Activated CD4-positive, alpha-beta T cell treated with anti-CD3 and anti-CD28 coated beads, Interleukin-2, amount 10 ng/mL, durations not matched to agents 24 days and 14 days (primary cell): ENCODE measurements at regions not wholly inside any gene's neighbourhood (a gene's known extent, or its start where the extent isn't known, plus 50 kb on each side); places are given as distances from the start of the nearest gene placed in this dataset.

Experiments
- DNase-seq: peaks from one replicate; pipeline ENCODE4 v3.0.0; 2022
- H3K27ac Mint-ChIP-seq: one replicate; pipeline ENCODE4 v1.8.0; 2022; ENCODE audit warnings: mild to moderate bottlenecking, mixed read lengths
- H3K27me3 Mint-ChIP-seq: one replicate; pipeline ENCODE4 v1.8.0; 2022; ENCODE audit warnings: mixed read lengths
- H3K36me3 Mint-ChIP-seq: one replicate; pipeline ENCODE4 v1.8.0; 2022; ENCODE audit warnings: low read depth, mild to moderate bottlenecking, mixed read lengths
- H3K4me1 Mint-ChIP-seq: one replicate; pipeline ENCODE4 v1.8.0; 2021; ENCODE audit warnings: mixed read lengths
- H3K4me3 Mint-ChIP-seq: one replicate; pipeline ENCODE4 v1.8.0; 2022; ENCODE audit warnings: mild to moderate bottlenecking, moderate library complexity, mixed read lengths
- H3K9me3 Mint-ChIP-seq: one replicate; pipeline ENCODE4 v1.8.0; 2021; ENCODE audit warnings: mixed read lengths
- intact Hi-C: fragments of 100-400 bp; cut with micrococcal nuclease; formaldehyde crosslinking; loops from one replicate; pipeline ENCODE4 v1.15.1; 2023

DNA sequence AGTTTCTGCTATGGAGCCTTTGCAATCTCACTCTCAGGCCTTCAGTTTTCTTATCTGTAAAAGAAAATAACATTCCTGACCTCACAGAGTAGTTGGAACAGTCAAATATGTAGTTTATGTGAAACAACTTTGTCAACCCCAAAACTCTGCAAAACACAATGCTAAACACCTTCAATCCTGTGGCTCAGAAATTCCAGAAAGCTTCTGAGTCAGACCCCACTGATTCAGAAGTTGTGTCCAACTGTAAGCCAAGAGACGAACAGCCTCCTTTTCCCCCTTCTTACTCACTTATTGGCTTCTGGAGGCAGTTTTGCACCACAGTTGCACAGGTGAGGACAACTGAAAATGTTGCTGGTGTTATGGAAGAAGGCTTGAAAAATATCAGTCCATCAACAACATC lies 52.9 kb downstream of the TMSB4Y start:
- H3K36me3 Mint-ChIP-seq = no peaks in the 10 kb centered on the region
- intact Hi-C loops = loop anchor here (1.0 kb wide), 1 partner anchor 584 kb away; no protein-coding TSS in a partner anchor
- H3K4me3 Mint-ChIP-seq = no peak overlapping the region
- DNase-seq = no peak
- H3K4me1 Mint-ChIP-seq = peaks cover 4% of the 10 kb centered on the region
- no peaks in the 10 kb centered on the region for H3K27me3 Mint-ChIP-seq
- no peaks in the 10 kb centered on the region for H3K9me3 Mint-ChIP-seq
- no peak overlapping the region for H3K27ac Mint-ChIP-seq

DNA sequence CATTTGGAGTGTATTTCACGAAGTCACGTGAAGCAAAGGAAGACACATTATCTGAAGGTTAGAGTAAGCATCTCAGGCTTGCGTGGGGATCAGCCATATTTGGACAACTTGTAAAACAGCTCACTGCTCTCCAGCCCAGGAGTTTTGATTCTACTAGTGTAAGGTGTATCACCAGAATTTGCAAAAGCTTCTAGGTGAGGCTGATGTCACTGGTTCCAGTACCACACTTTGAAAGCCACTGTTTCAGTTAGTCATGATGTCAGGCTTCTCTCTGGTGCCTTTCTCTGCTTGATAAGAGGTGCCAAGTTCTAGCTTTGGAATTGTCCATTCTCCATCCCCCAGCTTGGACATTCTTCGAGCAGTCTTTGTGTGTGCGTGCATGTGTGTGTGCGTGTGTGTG lies 62.3 kb downstream of the TMSB4Y start:
- Mint-ChIP-seq H3K27ac (no peak overlapping the region), H3K4me3 (no peak overlapping the region), H3K27me3 (no peaks in the 10 kb centered on the region), H3K9me3 (no peaks in the 10 kb centered on the region), H3K36me3 (no peaks in the 10 kb centered on the region), H3K4me1 (no peaks in the 10 kb centered on the region)
- no peak for DNase-seq
- intact Hi-C loops = no loop called here

DNA sequence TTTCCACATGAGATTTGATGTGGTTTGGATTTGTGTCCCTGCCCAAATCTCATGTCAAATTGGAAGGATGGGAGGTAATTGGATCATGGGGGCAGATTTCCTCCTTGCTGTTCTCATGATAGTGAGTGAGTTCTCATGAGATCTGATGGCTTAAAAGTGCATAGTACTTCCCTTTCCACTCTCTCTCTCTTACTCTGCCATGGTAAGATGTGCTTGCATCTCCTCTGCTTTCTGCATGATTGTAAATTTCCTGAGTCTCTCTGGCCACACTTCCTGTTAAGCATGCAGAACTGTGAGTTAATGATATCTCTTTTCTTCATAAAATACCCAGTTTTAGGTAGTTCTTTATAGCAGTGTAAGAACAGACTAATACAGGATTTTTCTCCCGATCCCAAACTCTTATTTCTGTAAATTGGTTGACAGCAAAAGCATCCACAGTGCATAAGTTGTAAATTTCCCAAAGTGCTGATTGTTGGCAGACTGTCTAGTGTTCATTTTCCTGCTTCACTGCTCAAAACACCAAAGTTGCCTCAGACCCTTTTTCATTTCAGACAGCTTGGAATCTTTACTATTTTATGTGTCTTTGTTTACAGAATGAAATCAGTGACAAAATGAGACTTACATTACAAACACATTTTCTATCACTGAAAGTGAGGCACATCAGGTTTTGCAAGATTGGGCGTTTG lies 86.6 kb downstream of the TMSB4Y start:
- H3K4me3 Mint-ChIP-seq = peak overlapping the region; percentile 22
- H3K9me3 Mint-ChIP-seq = peaks cover 3% of the 10 kb centered on the region
- intact Hi-C loops = no loop called here
- H3K4me1 Mint-ChIP-seq = peaks cover 18% of the 10 kb centered on the region
- DNase-seq = no peak
- H3K27ac Mint-ChIP-seq = peak overlapping the region; percentile 34
- peaks cover 8% of the 10 kb centered on the region for H3K36me3 Mint-ChIP-seq
- no peaks in the 10 kb centered on the region for H3K27me3 Mint-ChIP-seq

DNA sequence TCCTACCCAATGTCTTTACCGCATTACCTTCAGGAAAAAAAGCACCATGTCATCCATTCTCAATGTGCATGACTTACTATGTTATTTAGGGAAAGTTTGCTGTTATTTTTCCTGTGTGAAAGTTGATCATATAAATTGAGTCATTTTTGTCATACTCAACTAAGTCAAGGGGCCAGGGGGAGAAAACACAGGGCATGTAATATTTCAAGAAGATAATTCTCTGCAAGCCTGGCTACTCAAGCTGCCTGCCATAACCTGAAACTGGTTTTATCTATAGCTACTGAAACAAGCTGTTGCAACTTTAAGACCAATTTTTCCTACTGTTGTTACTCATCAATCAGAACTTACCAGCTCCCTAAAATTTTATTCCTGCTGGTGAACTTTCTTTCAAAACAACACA lies 91.4 kb downstream of the TMSB4Y start:
- intact Hi-C loops = no loop called here
- DNase-seq = no peak
- Mint-ChIP-seq H3K27ac (no peak overlapping the region), H3K27me3 (no peaks in the 10 kb centered on the region), H3K4me3 (no peak overlapping the region), H3K9me3 (peaks cover 8% of the 10 kb centered on the region), H3K36me3 (peaks cover 5% of the 10 kb centered on the region), H3K4me1 (peaks cover 7% of the 10 kb centered on the region)

DNA sequence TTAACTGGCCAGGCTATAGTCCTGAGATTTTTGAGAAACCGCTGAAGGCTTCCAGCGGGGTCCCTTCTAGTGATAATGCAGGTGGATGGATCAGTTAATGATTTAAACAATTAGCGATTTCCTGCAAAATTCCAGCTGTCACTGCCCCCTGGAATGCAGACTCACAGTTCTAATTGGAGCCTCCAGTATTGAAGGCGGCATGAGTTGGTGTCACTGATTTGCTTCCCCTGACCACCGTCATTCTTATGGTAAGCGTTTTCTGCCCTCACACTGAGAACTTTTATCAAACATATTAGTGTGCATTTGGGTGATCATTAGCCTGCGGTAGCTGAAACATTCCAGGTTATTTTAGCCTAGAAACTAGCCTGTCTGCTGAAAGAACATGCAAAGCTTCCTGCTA lies 99.1 kb downstream of the TMSB4Y start:
- peaks cover 12% of the 10 kb centered on the region for H3K4me1 Mint-ChIP-seq
- H3K4me3 Mint-ChIP-seq = no peak overlapping the region
- H3K9me3 Mint-ChIP-seq = peaks cover 4% of the 10 kb centered on the region
- intact Hi-C loops = loop anchor here (10.0 kb wide), 1 partner anchor 328 kb away; no protein-coding TSS in a partner anchor
- H3K36me3 Mint-ChIP-seq = no peaks in the 10 kb centered on the region
- H3K27me3 Mint-ChIP-seq = no peaks in the 10 kb centered on the region
- H3K27ac Mint-ChIP-seq = no peak overlapping the region
- DNase-seq = no peak

DNA sequence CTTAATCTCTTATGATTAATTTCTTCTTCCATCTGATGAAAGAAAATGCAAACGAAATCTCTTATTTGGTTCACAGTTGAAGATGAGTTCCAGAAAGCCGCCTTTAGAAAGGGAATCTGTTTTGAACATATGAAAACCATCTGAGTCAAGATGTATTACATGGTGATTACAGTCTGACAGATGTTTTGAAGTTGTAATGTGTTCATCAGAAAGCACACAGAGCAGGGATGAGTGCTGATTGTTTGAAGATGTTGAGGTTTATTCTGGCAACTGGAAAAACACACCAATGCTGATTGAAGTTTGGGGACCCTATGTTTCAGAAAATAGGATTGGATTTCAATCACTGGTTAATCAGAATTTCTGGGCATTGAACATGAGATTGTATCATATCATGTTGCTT lies 99.7 kb downstream of the TMSB4Y start:
- Mint-ChIP-seq H3K4me1 (peaks cover 12% of the 10 kb centered on the region), H3K9me3 (peaks cover 4% of the 10 kb centered on the region), H3K27ac (no peak overlapping the region), H3K4me3 (no peak overlapping the region), H3K36me3 (no peaks in the 10 kb centered on the region), H3K27me3 (no peaks in the 10 kb centered on the region)
- intact Hi-C loops = loop anchor here (10.0 kb wide), 1 partner anchor 329 kb away; no protein-coding TSS in a partner anchor
- DNase-seq = no peak

DNA sequence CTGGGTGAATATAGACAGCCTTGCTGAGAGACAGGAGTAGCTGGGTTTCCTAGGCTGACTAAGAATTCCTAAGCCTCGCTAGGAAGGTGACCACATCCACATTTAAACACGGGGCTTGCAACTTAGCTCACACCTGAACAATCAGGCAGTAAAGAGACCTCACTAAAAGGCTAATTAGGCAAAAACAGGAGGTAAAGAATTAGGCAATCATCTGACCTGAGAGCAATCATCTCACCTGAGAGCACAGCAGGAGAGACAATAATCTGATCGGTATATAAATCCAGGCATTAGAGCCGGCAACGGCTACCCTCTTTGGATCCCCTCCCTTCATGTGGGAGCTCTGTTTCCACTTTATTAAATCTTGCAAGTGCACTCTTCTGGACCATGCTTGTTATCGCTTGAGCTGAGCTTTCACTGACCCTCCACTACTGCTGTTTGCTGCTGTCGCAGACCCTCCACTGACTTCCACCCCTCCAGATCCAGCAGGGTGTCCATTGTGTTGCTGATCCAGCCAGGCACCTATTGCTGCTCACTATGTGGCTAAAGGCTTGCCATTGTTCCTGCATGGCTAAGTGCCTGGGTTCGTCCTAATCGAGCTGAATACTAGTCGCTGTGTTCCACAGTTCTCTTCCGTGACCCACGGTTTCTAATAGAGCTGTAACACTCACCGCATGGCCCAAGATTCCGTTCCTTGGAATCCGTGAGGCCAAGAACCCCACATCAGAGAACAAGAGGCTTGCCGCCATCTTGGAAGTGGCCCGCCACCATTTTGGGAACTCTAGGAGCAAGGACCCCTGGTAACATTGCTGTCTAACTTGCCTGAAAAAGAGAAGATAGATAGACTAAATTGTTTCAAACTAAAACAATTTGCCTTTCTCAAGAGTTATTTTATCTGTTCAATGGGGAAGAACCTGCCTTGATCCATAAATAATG lies 100.7 kb downstream of the TMSB4Y start:
- H3K9me3 Mint-ChIP-seq = peaks cover 6% of the 10 kb centered on the region
- H3K36me3 Mint-ChIP-seq = no peaks in the 10 kb centered on the region
- peaks cover 12% of the 10 kb centered on the region for H3K4me1 Mint-ChIP-seq
- intact Hi-C loops = loop anchor here (2.0 to 10.0 kb wide), 4 partner anchors 54 to 540 kb away; no protein-coding TSS in a partner anchor
- H3K4me3 Mint-ChIP-seq = no peak overlapping the region
- peak overlapping the region; percentile 53 for H3K27ac Mint-ChIP-seq
- no peaks in the 10 kb centered on the region for H3K27me3 Mint-ChIP-seq
- no peak for DNase-seq

DNA sequence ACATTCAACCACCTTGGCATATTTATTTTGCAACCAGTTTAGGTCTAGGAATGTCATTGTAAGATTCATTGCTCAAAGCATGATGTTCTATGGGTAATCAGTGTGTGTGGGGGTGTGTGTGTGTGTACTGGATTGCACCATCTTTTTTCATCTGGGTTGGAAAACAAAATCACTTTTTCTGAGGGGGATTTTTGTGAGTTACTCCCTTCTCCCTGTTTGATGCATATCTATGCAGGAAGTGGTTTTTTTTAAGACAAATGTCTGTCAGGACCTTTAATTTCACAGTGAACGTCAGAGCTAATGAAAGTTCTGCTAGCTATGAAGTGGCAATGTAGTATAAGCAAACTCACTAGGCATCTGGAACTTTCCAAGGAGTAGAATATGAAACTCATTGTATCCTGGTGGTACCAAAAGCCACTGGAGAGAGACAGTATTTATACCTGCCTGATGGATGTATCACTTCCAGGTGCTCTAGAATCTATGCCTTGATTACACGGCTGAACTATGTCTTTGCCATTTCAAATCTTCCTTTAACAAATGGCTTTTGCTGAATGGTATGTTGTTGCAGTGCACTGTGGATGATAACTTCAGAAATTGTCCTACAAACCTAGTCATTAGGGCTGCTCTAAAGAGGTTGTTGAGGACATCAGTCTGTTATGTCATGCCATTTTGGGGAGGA lies 101.5 kb downstream of the TMSB4Y start:
- peaks cover 4% of the 10 kb centered on the region for H3K36me3 Mint-ChIP-seq
- intact Hi-C loops = loop anchor here (2.0 to 10.0 kb wide), 4 partner anchors 54 to 540 kb away; no protein-coding TSS in a partner anchor
- H3K4me1 Mint-ChIP-seq = peaks cover 12% of the 10 kb centered on the region
- peak overlapping the region; percentile 83 for H3K27ac Mint-ChIP-seq
- peak overlapping the region; percentile 36 for H3K4me3 Mint-ChIP-seq
- DNase-seq = peak; percentile 55
- H3K27me3 Mint-ChIP-seq = no peaks in the 10 kb centered on the region
- H3K9me3 Mint-ChIP-seq = peaks cover 12% of the 10 kb centered on the region

DNA sequence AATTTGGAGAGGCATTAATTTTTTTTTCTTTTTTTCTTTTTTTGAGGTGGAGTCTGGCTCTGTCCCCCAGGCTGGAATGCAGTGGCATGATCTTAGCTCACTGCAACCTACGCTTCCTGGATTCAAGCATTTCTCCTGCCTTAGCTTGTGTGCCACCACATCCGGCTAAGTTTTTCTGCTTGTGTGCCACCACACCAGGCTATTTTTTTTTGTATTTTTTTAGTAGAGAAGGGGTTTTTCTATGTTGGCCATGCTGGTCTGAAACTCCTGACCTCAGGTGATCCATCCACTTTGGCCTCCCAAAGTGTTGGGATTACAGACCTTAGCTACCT lies 102.0 kb downstream of the TMSB4Y start:
- intact Hi-C loops = loop anchor here (2.0 to 10.0 kb wide), 4 partner anchors 55 to 539 kb away; no protein-coding TSS in a partner anchor
- H3K4me1 Mint-ChIP-seq = peaks cover 12% of the 10 kb centered on the region
- H3K27me3 Mint-ChIP-seq = no peaks in the 10 kb centered on the region
- H3K4me3 Mint-ChIP-seq = peak overlapping the region; percentile 36
- H3K9me3 Mint-ChIP-seq = peaks cover 16% of the 10 kb centered on the region
- peaks cover 4% of the 10 kb centered on the region for H3K36me3 Mint-ChIP-seq
- peak overlapping the region; percentile 83 for H3K27ac Mint-ChIP-seq
- DNase-seq = peak; percentile 57

DNA sequence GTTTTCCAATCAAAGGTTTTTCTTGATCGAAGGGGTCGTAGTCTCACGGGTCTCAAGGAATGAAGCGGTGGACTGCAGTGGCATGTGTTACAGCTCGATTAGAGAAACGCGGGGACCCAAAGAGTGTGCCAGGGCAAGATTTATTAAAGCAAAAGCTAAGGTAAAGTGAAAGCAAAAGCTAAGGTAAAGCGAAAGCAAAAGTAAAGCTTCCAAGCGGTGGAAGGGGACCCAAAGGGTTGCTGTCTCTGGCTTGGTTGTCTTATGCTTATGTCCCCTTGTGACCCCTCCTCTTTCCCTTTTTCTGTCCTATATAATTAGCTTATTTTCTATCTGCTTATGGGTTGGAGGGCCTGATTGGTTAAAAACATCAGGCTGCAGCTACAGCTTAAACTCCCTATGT lies 126.4 kb downstream of the TMSB4Y start:
- peaks cover 1% of the 10 kb centered on the region for H3K36me3 Mint-ChIP-seq
- intact Hi-C loops = no loop called here
- H3K4me3 Mint-ChIP-seq = no peak overlapping the region
- H3K27me3 Mint-ChIP-seq = no peaks in the 10 kb centered on the region
- H3K4me1 Mint-ChIP-seq = peaks cover 4% of the 10 kb centered on the region
- DNase-seq = peak; percentile 58
- H3K27ac Mint-ChIP-seq = no peak overlapping the region
- H3K9me3 Mint-ChIP-seq = peaks cover 2% of the 10 kb centered on the region

DNA sequence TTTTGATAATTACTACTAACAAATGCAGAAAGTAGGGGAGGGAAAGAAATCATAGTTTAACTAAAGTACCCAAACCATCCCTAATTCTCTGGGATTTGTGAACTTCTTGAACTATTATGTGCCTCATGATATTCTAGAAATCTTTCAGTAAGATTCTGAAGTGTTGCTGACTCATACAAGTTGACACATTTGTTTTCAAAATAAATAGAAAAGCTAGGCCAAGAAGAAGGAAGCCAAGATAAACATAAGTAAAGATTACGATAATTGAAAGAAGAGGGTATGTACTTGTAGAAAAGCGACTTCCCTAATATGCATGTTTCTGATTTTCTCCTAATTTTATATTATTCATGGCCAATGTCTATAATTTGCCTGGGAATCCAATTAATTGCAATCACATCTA lies 140.7 kb downstream of the TMSB4Y start:
- Mint-ChIP-seq H3K4me1 (no peaks in the 10 kb centered on the region), H3K36me3 (no peaks in the 10 kb centered on the region), H3K4me3 (no peak overlapping the region)

DNA sequence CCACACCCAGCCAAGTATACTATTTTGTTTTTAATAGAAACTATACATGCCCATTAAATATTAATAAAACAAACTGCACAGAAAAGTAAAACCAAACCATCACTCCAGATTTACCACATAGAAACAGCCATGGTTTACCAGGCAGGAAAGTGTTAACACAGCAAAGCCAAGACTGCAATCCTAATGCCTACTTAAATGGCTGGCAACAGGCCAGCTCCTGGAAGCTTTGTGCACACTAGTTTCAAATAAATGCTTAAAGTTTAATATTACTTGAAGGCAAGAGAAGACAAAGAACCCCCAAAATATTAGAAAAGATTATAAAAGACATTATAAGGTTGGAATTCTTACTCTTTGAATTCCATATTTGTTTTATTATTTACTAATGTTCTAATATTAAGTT lies 141.0 kb downstream of the VCY start:
- intact Hi-C loops = no loop called here
- no peak for DNase-seq
- Mint-ChIP-seq H3K4me1 (no peaks in the 10 kb centered on the region), H3K4me3 (no peak overlapping the region), H3K27me3 (no peaks in the 10 kb centered on the region), H3K36me3 (no peaks in the 10 kb centered on the region), H3K27ac (no peak overlapping the region), H3K9me3 (no peaks in the 10 kb centered on the region)

More for the DNA sequence above, 140.7 kb downstream of the TMSB4Y start:
- Mint-ChIP-seq H3K27me3 (no peaks in the 10 kb centered on the region), H3K9me3 (no peaks in the 10 kb centered on the region), H3K27ac (no peak overlapping the region)
- DNase-seq = no peak
- intact Hi-C loops = no loop called here

DNA sequence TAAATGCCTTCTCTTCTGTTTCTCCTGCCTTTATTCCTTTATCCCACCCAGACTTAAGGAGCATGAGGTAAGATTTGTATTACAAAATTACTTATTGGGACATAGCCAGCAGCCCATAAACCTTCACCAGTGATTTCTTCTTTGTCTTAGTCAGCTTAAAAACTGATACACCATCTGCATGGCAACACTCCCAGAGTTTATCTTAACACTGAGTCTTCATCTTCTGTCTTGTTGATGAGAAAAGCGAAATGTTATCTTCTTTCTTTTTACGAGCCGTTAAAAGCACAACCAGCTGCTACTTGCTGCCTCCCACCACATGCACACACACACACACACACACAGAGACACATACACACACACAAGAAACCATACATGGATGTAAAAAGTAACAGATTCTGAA lies 116.7 kb downstream of the VCY start:
- intact Hi-C loops = no loop called here
- H3K36me3 Mint-ChIP-seq = no peaks in the 10 kb centered on the region
- H3K27me3 Mint-ChIP-seq = no peaks in the 10 kb centered on the region
- no peaks in the 10 kb centered on the region for H3K9me3 Mint-ChIP-seq
- H3K4me1 Mint-ChIP-seq = no peaks in the 10 kb centered on the region
- DNase-seq = no peak
- H3K27ac Mint-ChIP-seq = no peak overlapping the region
- no peak overlapping the region for H3K4me3 Mint-ChIP-seq

DNA sequence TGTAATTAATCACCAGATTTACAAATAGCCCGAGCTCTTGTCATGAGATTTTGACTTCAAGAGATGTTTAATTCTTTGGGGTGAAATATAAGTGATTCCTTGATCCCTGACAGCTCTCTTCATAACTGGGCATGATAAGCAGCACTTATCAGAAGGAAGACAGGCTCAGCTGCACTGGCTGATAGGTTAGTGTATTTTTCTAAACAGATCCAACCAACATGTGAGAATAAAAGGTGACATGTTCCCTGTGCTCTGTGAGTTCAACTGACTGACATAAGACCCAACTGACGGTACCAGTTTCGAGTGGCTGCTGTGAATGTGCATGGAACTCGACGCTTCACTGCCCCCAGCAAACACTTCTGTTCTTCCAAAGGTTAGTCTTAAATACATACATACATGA lies 114.8 kb downstream of the VCY start:
- Mint-ChIP-seq H3K4me3 (no peak overlapping the region), H3K9me3 (no peaks in the 10 kb centered on the region)

More for the DNA sequence above, 114.8 kb downstream of the VCY start:
- DNase-seq = no peak
- H3K36me3 Mint-ChIP-seq = no peaks in the 10 kb centered on the region
- no peaks in the 10 kb centered on the region for H3K27me3 Mint-ChIP-seq
- H3K27ac Mint-ChIP-seq = no peak overlapping the region
- intact Hi-C loops = no loop called here
- no peaks in the 10 kb centered on the region for H3K4me1 Mint-ChIP-seq
